GM12872 (cell line): ENCODE measurements at regions not wholly inside any gene's neighbourhood (a gene's known extent, or its start where the extent isn't known, plus 50 kb on each side); places are given as distances from the start of the nearest gene placed in this dataset.

ENCODE experiments used
- CTCF ChIP-seq: IDR thresholded peaks from 3 replicates; pipeline ENCODE4 v1.5.1; 2011; ENCODE audit warnings: low read depth, mild to moderate bottlenecking, low read length, moderate library complexity; ENCODE audit not compliant: insufficient read depth

GRCh38 chr10:109696981-109697775 lies 226.1 kb downstream of the XPNPEP1 start:
- TF ChIP-seq CTCF: no peak

DNA sequence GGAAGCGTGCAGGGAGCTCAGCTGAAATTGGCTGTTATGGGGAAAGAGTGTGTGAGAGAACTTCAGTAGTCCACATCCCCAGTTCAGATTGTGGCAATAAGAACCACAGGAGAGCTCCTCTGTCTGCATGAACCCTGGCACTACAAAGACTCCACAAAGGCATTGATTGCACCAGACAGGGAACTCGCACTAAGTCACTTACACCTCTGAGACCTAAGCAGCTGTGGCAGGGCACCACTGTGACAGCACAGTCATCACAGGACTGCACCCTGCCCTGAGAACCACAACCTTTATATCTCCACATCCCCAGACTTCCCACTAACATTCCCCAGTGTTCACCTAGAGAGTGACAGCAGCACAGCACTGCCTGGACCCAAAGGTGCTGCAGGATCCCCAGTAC lies 226.8 kb downstream of the XPNPEP1 start:
- no peak for TF ChIP-seq CTCF

DNA sequence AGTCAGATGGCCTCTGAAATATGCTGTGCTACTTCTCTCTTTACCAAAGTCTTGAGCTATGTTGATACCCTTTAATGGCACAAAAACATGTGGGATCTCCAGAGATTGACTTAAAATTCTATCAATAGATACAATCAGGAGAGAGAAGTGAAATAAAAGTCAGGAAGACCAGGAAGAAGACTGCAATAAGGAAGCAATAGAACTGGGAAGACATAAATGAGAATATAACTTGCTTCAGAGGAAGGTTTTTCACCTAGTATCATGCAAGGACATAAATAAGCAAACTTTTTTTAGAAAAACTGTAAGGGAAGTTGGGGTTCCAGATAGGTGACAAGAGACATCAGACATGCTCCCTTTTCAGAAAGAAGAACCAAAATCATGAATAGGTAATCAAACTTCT lies 227.3 kb downstream of the XPNPEP1 start:
- no peak for TF ChIP-seq CTCF

GRCh38 chr10:109689785-109690184 lies 233.5 kb downstream of the XPNPEP1 start:
- no peak for TF ChIP-seq CTCF

DNA sequence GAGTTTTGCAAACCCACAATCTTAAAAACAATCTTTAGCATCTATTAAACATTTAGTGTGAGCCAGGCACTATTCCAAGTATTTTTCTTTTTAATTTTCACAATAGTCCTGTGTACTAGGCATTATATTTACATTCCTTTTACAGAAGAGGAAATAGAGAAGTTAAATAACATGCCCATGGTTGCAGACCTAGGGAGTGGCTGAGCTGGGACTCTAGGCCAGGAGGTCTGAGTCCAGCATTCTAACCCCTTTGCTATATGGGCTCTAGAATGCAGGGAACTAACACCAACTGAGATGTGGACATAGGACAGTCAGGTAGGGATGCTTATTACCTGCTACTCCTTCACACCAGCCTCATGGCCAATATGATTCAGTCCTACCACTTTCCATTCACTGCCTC lies 243.8 kb downstream of the XPNPEP1 start:
- TF ChIP-seq CTCF: no peak

DNA sequence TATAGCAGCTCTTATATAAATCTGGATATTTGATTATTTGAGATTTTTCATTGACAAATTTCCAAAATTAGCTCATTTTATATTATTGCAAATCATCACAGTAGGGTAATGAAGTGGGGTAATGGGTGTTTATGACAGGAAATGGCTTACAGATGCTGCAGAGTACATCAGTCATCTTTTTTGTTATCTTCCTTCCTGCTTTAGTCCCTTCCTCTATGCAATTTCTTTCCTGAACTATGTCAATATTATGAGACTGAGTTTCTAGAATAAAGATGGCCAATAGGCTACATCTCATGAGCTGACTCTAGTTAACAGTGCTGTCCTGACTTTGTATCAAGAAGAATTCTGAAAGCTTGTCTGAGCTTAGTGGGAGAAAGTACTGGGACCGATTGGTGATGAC lies 244.5 kb downstream of the XPNPEP1 start:
- no peak for TF ChIP-seq CTCF

DNA sequence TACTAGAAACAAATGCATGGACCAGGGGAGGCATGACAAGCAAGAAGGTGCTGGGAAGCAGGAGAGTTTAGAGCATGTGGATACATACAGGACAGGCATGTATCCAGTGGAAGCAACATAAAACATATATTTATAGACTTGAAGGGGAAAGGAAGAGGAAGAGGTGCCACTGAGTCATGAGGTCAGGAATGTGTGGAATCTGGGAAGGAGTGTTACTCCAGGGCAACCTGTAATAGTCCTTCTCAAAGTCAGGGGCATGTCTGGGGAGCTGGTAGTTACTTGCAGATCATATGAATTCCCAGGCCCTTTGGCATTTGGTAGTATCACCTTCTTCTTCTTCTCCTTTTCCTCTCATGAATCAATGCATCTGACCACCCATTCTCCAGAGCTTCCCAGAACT lies 246.6 kb downstream of the XPNPEP1 start:
- no peak for TF ChIP-seq CTCF
